ENCODE measurements at regions not wholly inside any gene's neighbourhood (a gene's known extent, or its start where the extent isn't known, plus 50 kb on each side); places are given as distances from the start of the nearest gene placed in this dataset.

DNA sequence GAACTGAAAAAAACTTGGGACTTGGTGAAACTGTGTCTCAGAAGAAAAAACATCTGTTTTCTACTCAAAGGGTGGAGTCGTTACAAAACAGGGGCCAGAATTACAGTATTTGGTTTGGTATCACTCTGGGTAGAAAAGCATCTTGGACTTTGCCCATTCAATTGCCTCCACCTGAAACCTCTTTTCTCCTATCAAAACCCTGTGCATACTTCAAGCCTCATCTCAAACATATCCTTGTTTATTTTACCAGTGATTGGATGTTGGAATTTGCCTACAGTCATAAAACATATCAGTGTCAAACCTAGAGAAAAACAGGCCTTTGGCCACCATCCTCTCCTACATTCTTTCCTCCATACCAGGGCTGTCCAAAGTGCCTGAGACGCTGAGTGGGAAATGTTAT, 281.5 kb downstream of the PLPP3 start:
- H3K27me3 Mint-ChIP-seq (ENCODE audit: insufficient read depth, unreplicated experiment): no peaks in the 10 kb centered on the region
- H3K9me3 Mint-ChIP-seq (ENCODE audit: unreplicated experiment): no peaks in the 10 kb centered on the region
- TF ChIP-seq CTCF (IDR thresholded peaks at IDR 0.05; ENCODE audit: unreplicated experiment): no peak
- H3K4me3 Mint-ChIP-seq (ENCODE audit: unreplicated experiment): no peak overlapping the region
- intact Hi-C loops (cut with micrococcal nuclease): no loop called here
- no TSS peak for BruUV-seq (replicated peaks)
- CTCF ChIA-PET: no interaction called here
- no peak for DNase-seq (ENCODE audit: unreplicated experiment)
- POLR2A ChIA-PET: no interaction called here
- no peaks in the 10 kb centered on the region for H3K4me1 Mint-ChIP-seq (ENCODE audit: insufficient read depth, unreplicated experiment)
- no peaks in the 10 kb centered on the region for H3K36me3 Mint-ChIP-seq (ENCODE audit: insufficient read depth, unreplicated experiment)
- H3K27ac Mint-ChIP-seq (ENCODE audit: low read depth, unreplicated experiment): no peak overlapping the region

GRCh38 chr1:56297208-56297607, 282.2 kb downstream of the PLPP3 start:
- no peaks in the 10 kb centered on the region for H3K4me1 Mint-ChIP-seq (ENCODE audit: insufficient read depth, unreplicated experiment)
- H3K4me3 Mint-ChIP-seq (ENCODE audit: unreplicated experiment): no peak overlapping the region
- H3K27me3 Mint-ChIP-seq (ENCODE audit: insufficient read depth, unreplicated experiment): no peaks in the 10 kb centered on the region
- no peak for DNase-seq (ENCODE audit: unreplicated experiment)
- H3K9me3 Mint-ChIP-seq (ENCODE audit: unreplicated experiment): no peaks in the 10 kb centered on the region
- H3K27ac Mint-ChIP-seq (ENCODE audit: low read depth, unreplicated experiment): no peak overlapping the region
- BruUV-seq (replicated peaks): no TSS peak
- H3K36me3 Mint-ChIP-seq (ENCODE audit: insufficient read depth, unreplicated experiment): no peaks in the 10 kb centered on the region
- no peak for TF ChIP-seq CTCF (IDR thresholded peaks at IDR 0.05; ENCODE audit: unreplicated experiment)
- ChIA-PET POLR2A (interaction anchor here (0.6 kb wide), 1 partner anchor 262 kb away, joined by 3 read pairs; no protein-coding TSS in a partner anchor), CTCF (no interaction called here)
- intact Hi-C loops (cut with micrococcal nuclease): no loop called here

GRCh38 chr1:56295949-56296929, 283.1 kb downstream of the PLPP3 start:
- no TSS peak for BruUV-seq (replicated peaks)
- POLR2A ChIA-PET: interaction anchor here (0.6 kb wide), 1 partner anchor 263 kb away, joined by 3 read pairs; no protein-coding TSS in a partner anchor
- no peak overlapping the region for H3K4me3 Mint-ChIP-seq (ENCODE audit: unreplicated experiment)
- no peak for DNase-seq (ENCODE audit: unreplicated experiment)
- CTCF ChIA-PET: no interaction called here
- no peaks in the 10 kb centered on the region for H3K27me3 Mint-ChIP-seq (ENCODE audit: insufficient read depth, unreplicated experiment)
- no peak for TF ChIP-seq CTCF (IDR thresholded peaks at IDR 0.05; ENCODE audit: unreplicated experiment)
- H3K9me3 Mint-ChIP-seq (ENCODE audit: unreplicated experiment): no peaks in the 10 kb centered on the region
- H3K27ac Mint-ChIP-seq (ENCODE audit: low read depth, unreplicated experiment): no peak overlapping the region
- no peaks in the 10 kb centered on the region for H3K4me1 Mint-ChIP-seq (ENCODE audit: insufficient read depth, unreplicated experiment)
- H3K36me3 Mint-ChIP-seq (ENCODE audit: insufficient read depth, unreplicated experiment): no peaks in the 10 kb centered on the region
- intact Hi-C loops (cut with micrococcal nuclease): no loop called here

DNA sequence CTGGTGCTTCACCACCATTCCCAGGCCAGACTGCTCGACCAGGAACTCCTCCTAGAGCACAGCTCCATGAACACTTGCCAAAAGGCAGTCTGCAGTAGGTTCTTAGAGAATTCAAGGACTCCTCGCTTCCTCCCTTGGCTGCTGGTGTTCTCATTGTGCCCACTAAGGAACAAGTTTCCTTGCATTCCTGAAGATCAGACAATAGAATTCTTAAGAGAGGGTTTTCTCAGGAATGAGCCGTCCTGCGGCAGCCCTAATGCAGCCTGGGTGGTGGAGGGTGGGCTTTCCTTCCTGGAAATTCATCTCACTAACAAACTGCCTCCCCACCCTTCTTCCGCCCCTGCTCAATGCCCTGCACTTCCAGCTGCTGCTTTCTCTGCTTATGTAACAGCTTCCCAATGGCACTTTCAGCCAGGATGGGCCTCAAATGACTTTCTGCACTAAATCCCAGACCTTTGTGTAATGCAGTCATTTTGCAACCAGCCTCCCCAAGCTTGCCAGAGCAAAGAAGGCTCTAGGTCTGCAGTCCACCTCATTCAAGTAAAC, 287.9 kb downstream of the PLPP3 start:
- POLR2A ChIA-PET: no interaction called here
- no peak for DNase-seq (ENCODE audit: unreplicated experiment)
- intact Hi-C loops (cut with micrococcal nuclease): no loop called here
- Mint-ChIP-seq H3K4me1 (ENCODE audit: insufficient read depth, unreplicated experiment) (no peaks in the 10 kb centered on the region), H3K4me3 (ENCODE audit: unreplicated experiment) (no peak overlapping the region), H3K36me3 (ENCODE audit: insufficient read depth, unreplicated experiment) (no peaks in the 10 kb centered on the region), H3K9me3 (ENCODE audit: unreplicated experiment) (no peaks in the 10 kb centered on the region), H3K27me3 (ENCODE audit: insufficient read depth, unreplicated experiment) (no peaks in the 10 kb centered on the region), H3K27ac (ENCODE audit: low read depth, unreplicated experiment) (no peak overlapping the region)
- CTCF ChIA-PET: no interaction called here
- TF ChIP-seq CTCF (IDR thresholded peaks at IDR 0.05; ENCODE audit: unreplicated experiment): no peak
- BruUV-seq (replicated peaks): no TSS peak

Measured in MCF 10A (cell line).